SKM-1 (cell line): ENCODE measurements at regions not wholly inside any gene's neighbourhood (a gene's known extent, or its start where the extent isn't known, plus 50 kb on each side); places are given as distances from the start of the nearest gene placed in this dataset.
"Not testable (repeated sequence)": the region's sequence is repeated elsewhere in the genome, so short reads cannot be mapped to it uniquely, and the experiment has no call there.

Source experiments
- DNase-seq: peaks from one replicate; lab custom pipeline; 2025; ENCODE audit not compliant: unreplicated experiment; lab: John Stamatoyannopoulos, UW

DNA sequence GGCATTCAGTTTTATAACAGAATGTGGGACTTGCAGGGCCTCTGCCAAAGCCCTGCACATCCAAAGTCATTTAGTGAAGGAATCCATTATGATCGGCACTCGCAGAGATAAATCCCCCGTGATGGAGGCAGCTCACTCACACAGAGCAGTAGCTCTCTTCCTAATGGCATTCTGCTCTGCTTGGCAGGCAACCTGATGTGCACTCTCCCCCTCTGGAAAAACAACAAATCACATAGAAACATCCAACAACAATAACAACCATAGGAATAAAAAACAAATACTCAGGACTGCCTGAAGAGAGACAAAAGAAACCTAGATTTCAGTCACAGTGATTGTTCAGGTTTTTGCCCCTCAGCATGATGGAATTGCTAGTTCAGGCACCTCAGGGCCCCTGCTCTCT lies 59.7 kb downstream of the NAA11 start:
- DNase-seq: no peak

DNA sequence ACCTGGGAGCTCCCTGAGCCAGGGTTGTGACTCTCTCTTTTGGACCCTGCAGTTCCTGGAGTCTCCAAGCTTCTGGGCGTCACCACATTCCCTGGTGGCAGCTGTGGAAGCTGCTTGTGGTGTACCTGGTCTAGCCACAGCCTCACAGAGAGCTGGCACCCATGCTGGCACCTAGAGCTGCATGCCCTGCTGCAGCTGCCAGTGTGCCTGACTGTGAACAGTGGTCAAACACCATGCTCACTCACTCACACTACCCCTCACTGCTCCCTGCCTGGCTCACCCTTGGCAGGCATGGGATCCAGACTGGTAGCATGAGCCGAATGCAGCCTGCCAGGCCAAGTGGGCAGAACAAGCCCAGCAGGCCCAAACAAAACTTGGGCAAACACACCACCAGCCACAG lies 66.6 kb downstream of the NAA11 start:
- DNase-seq: no peak

DNA sequence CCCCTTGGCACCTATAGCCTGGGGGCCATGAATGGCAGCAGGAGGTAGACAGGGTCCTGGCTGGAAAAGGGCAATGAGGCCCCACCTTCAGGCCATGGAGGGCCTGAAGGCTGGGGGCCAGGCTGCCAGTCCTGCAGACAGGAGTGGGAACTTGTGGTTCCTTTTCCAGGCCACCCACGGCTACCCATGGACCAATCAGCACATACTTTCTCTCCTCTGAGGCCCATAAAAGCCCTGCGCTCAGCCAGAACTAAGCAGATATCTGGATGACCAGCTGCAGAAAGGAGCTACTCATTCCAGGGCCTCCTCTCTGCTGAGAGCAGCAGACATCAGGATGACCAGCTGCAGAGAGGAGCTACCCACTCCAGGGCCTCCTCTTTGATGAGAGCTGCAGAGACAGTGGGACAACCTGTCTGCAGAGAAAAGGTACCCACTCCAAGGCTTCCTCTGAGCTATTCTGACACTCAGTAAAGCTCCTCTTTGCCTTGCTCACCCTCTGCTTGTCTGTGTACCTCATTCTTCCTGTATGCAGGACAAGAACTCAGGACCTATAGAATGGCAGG lies 67.2 kb downstream of the NAA11 start:
- no peak for DNase-seq

DNA sequence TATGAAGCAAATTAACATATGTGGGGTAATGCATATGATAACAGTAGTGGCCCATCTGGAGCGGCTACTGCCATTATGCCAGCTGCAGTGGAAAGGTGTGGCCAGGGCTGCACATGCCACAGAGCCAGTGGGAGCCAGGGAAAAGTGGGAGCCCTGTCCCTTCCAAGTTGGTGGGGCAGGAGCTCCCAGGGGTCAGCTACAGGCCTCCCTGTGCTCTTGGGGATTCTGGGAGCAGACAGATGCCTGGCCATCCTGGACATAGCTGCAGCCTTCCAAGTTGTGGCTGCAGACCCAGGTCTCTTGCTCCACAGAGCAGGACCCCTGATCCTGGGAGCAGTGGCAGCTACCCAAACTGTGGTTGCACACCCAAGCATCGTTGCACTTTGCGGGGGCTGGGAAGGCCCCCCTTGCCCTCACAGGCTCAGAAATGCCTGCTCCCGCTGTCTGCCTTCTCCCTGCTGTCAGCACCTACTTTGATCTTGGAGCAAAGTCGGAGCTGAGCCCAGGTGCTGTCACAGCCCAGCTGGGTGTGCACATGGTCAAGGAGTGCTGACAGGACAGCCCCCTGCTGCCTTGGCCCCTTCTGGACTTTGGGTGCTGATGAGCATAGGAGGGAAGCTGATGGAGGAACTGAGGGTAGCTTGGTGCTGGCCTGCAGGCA lies 67.8 kb downstream of the NAA11 start:
- DNase-seq: no peak

- DNase-seq: no peak
Observed at GRCh38 chr4:79255793-79256192, 70.1 kb downstream of the NAA11 start.

DNA sequence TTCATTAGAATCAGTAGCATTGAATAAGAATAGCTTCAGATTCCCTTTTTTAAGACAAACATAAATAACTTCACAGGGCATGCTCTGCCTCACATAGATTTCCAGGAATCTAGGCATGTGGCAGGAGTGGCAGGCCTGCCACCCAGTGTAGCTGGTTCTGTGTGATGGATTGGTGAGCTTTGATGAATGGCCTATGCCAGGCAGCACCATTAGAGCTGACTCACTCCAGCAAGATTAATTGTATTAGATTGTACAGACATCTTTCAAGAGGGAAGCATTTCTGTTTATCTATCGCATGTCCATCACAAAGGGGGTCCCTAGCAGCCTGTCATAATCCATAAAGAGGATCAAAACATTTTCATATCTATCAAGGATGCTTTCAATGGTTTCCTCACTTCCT lies 71.9 kb downstream of the NAA11 start:
- no peak for DNase-seq

- no peak for DNase-seq
Observed at GRCh38 chr4:79253168-79253567, 72.7 kb downstream of the NAA11 start.

DNA sequence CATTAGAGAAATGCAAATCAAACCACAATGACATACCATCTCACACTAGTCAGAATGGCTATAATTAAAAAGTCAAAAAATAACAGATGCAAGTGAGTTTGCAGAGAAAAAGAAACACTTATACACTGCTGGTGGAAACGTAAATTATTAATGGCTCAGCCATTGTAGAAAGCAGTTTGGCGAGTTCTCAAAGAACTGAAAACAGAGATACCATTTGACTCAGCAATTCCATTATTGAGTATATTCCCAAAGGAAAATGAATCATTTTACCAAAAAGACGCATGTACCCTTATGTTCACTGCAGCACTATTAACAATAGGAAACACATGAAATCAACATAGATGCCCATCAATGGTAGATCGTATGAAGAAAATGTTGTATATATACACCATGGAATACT lies 75.0 kb downstream of the NAA11 start:
- DNase-seq: no peak

GRCh38 chr4:79249881-79250503 lies 75.9 kb downstream of the NAA11 start:
- no peak for DNase-seq

GRCh38 chr4:79248610-79249009 lies 77.3 kb downstream of the NAA11 start:
- DNase-seq: no peak

DNA sequence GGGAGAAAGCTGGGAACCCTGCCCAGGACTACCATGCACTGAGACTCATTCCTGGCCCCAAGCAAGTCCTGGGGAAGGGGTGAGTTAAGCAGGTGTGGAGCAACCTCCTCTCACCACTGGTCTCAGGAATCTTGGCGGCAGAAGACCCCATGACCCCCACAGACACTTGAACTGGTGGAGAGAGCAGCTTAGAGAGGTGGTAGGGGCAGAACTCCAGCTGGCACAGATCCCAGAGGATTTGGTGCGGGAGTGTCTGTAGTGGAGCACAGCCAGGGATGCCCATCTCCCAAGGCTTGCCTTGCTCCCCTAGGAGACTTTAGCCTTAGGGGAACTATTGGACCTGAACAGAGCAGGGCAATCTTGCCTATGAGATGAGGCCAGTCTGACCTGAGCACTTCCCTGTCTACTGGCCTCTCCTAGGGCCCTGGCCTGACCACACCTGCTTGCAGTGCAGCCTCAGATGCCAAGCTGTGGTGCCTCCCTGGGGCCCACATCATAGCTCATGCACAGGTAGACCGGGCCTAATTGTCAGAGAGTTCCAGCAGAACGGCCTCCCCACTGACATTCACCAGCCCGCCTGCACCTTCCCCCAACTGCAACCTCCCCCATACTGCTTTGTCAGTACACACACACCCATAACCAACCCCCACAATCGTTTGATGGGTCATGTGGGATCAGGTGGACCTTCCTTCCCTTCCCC lies 78.0 kb downstream of the NAA11 start:
- DNase-seq: no peak

DNA sequence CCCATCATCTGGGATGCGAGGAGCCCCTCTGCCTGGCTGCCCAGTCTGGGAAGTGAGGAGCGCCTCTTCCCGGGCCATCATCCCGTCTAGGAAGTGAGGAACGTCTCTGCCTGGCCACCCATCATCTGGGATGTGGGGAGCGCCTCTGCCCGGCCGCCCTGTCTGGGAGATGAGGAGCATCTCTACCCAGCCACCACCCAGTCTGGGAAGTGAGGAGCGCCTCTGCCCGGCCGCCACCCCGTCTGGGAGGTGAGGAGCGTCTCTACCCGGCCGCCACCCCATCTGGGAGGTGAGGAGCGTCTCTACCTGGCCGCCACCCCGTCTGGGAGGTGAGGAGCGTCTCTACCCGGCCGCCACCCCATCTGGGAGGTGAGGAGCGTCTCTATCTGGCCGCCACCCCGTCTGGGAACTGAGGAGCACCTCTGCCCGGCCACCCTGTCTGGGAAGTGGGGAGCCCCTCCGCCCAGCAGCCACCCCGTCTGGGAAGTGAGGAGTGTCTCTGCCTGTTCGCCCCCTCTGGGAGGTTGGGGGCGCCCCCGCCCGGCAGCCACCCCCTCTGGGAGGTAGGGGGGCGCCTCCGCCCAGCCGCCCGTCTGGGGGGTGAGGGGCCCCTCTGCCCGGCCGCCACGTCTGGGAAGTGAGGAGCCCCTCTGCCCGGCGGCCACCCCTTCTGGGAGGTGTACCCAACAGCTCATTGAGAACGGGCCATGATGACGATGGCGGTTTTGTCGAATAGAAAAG lies 80.5 kb downstream of the NAA11 start:
- not testable (repeated sequence) for DNase-seq

DNA sequence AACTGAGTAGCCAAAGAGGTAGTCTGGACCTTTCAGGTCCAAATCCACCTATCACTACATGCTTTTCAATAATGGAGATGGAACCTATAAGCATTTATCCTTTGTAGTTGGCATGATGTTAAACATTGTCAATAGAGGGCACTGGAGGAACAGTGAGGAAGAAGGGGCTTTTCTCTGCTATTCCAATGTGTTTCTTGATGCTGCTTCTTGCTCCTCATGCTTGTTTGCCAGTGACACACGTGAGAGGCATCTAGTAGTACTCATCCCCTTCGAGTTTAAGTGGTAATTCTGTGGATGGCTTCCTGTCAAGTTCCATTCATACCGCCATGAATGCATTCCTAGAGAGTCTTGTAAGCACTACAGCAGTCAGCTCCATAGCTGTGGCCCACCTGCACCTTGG lies 84.0 kb downstream of the NAA11 start:
- no peak for DNase-seq

- no peak for DNase-seq
Observed at GRCh38 chr4:79237851-79238250, 88.0 kb downstream of the NAA11 start.

DNA sequence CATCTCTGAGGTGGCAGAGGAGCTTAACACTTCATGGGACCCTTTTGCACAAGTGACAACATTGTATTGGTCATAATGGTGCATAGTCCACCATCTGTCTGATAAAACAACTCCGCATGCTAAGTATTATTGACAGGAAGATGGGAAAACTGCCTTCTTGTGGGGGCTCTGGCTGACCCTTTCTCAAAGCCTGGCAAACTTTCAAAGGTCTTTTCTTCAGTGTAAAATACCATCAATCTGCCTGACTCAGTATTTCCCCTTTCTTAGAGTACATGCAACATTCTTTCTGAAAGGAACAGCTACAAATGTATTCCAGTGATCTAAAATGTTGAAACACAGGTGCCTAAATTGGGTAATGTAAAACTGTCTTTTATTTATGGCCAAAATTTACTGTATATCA lies 89.1 kb downstream of the NAA11 start:
- no peak for DNase-seq

DNA sequence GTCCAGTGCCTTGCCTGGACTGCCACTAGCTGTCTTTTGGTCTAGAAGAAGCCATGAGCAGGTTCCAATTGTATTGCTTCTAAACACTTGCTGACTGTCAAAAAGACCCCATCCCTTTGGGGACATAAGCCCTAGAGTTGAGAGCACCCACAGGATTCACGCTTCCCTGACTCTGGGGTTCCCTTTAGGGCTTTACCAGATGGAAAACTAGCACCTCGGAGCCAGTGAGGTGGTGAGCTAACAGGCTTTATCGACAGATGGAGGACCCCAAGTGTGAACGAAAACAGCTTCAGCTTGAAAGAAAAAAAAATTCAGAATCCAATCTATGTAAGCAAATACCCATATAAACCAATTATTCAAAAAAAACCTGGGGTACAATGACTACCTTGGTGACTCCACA lies 90.8 kb downstream of the NAA11 start:
- no peak for DNase-seq

DNA sequence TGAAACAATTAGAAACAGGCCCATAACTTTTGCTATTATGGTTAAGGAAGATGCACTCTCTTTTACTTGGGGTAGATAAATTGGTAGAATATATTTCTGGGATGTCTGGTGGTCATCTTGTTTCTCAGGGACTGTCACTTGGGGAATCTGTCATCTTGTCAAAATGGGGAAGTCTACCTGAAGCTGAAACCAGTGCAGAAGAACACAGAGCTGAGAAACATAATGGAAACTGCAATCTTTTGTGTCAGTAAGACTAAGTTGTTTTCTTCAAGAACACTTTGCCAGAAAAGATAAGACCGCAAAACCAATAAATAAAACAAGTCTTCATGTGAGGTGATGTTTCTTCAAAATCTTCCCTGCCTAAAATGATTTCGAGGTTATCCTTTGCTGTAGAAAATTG lies 92.0 kb downstream of the NAA11 start:
- no peak for DNase-seq

DNA sequence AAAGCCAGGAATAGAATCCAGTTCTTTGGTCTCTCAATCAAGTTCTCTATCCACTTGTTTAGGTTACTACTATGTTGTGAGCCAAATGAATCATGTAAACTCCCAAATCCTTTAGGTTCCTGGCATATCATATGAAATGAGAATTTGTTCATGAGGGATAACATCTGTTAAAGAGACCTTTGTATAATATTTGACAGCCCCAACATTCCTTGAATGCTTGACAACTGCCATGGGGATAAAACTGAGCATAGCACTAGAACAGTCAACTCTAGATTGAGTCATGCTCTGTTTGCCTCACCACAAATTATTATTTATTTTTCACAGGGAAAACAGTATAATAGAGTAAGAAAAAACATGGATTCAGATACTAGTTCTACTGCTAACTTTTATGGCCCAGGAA lies 93.3 kb downstream of the NAA11 start:
- DNase-seq: no peak

GRCh38 chr4:79227860-79228259 lies 98.0 kb downstream of the NAA11 start:
- no peak for DNase-seq

- DNase-seq: no peak
Observed at GRCh38 chr4:79225360-79225759, 100.5 kb downstream of the NAA11 start.

DNA sequence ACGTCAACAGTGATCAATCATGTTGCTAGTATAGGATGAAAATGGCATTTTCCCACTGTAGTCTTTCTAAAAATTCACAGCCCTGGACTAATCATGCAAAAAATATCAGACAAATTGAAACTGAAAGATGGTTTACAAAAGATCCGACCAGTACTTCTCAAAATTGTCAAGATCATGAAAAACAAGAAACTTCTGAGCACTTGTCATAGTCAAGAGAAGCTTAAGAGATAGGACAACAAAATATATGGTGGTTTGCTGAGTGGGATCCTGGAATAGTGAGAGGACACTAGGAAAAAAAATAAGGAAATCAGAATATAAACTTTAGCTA lies 101.1 kb downstream of the NAA11 start:
- DNase-seq: no peak
